NCI-H1105 (cell line): ENCODE measurements at regions not wholly inside any gene's neighbourhood (a gene's known extent, or its start where the extent isn't known, plus 50 kb on each side); places are given as distances from the start of the nearest gene placed in this dataset.

Experiments used
- DNase-seq: peaks from one replicate; lab custom pipeline; 2025; lab: John Stamatoyannopoulos, UW

GRCh38 chr9:131809941-131810344 lies 70.1 kb upstream of the RAPGEF1 start:
- DNase-seq = no peak

DNA sequence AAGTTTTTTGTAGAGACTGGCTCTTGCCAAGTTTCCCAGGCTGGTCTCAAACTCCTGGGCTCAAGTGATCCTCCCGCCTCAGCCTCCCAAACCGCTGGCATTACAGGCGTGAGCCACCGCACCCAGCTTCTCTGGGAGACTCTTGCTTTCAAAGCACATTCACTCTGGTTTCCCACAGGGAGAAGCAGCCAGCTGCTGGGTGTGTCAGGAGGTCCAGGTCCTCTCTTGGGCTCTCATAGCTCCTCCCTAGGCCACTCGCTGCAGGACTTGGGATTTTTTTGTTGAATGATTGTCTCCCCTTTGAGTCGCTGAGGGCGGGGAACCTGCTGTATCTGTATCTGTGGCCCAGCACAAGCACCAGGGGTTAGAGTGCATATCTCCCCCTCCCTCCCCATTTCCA lies 68.4 kb upstream of the RAPGEF1 start:
- DNase-seq = no peak

GRCh38 chr9:131807144-131807983 lies 67.5 kb upstream of the RAPGEF1 start:
- peak; percentile 64 for DNase-seq

DNA sequence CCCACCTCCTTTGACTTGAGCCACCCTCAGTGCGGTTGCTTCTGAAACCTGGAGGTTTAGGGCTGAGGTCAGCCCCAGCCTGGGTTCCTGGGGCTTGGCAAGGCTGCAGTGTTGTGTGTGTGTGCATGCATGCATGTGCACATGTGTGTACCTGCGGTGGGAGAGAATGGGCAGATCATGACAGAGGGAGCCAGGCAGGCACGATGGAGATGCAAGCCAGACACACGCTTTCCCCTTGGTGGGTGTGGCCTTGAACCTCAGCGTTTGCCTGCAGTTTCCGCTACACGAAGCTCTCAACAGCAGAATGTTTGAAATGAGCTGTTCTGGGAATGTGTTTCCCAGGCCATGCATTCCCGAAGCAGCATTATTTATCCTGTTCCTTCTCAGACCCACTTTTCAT lies 65.9 kb upstream of the RAPGEF1 start:
- no peak for DNase-seq

DNA sequence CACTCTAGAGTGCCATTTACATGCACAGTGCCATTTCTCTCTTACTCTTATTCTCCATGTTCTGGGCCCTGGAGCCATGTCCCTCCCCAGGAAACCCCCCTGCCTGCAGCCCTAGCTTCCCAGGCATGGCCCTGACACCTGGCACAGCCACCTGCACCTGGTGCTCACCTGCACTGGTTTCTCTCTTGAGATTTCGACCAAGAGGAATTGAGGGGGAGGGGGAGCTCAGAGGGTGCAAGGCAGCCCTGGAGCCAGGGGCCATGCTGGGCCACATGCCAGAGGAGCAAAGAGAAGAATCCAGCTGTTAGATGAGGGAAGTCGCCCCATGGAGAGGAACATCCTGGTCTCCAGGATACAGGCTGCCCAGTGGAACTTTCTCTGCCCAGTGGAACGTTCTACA lies 65.0 kb upstream of the RAPGEF1 start:
- DNase-seq = peak; percentile 90

GRCh38 chr9:131803758-131804411 lies 64.0 kb upstream of the RAPGEF1 start:
- no peak for DNase-seq

DNA sequence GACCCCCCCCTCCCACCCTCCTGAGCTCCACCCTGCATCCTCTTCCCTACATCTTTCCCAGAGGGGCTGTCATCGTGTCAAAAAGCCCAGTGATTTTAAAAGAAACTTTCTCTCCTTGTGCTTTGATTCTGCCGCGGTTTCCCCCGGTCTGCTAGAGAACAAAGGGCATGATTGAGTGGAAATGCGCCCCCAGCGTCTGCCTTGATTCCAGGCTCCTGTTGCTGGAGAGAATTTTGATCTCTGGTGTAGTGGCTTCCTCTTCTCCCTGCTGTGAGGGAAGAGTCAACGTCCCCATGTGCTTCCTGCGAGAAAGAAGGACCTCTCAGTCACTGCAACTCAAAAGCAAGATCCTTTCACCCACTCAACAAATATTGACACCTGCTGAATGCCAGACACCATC lies 61.9 kb upstream of the RAPGEF1 start:
- no peak for DNase-seq

- no peak for DNase-seq
Observed at GRCh38 chr9:131800843-131801242, 61.0 kb upstream of the RAPGEF1 start.

DNA sequence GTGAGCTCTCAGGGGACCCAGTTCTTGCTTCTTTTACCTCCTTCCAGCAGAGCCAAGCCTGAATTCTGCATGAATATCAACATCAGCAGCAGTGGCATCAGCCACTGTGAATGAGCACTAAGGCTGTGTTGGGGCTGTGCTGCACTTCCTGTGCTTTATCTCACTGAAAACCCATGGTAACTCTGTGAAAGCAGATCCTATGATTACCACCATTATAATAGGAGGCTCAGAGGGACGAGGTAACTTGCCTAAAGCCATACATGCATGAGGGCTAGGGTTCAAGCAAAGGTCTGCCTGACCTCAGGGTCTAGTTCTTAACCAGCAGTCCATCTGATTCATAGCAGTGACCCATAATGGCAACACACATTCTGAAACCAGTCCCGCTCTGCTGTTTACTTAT lies 60.5 kb upstream of the RAPGEF1 start:
- no peak for DNase-seq

- no peak for DNase-seq
Observed at GRCh38 chr9:131799177-131799823, 59.4 kb upstream of the RAPGEF1 start.

DNA sequence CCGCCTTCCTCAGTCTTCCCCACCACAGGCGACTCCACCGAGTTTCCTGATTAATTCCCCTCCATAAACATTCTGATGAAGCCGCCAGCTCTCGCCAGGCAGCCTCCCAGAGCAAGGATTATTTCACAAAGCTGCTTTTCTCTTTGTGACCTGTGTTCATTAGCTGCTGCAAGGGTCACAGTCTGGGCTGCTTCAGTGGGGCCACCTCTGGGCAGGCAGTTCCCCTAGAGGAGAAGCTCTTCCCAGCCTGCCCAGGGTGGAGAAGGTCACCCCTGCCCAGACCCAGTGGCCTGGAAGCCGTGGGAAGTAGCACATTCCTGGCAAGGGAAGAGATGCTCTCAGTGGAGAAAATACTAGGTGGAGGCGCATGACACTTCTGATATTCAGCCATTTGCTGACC lies 58.4 kb upstream of the RAPGEF1 start:
- no peak for DNase-seq

GRCh38 chr9:131794393-131794792 lies 54.5 kb upstream of the RAPGEF1 start:
- no peak for DNase-seq

- no peak for DNase-seq
Observed at GRCh38 chr9:131791542-131792254, 51.8 kb upstream of the RAPGEF1 start.
